ENCODE measurements at regions not wholly inside any gene's neighbourhood (a gene's known extent, or its start where the extent isn't known, plus 50 kb on each side); places are given as distances from the start of the nearest gene placed in this dataset.

GRCh38 chr2:125243074-125243473 is 1218.0 kb downstream of the CNTNAP5 start:
- TF ChIP-seq POLR2A (IDR thresholded peaks at IDR 0.05) (no peak), CTCF (IDR thresholded peaks at IDR 0.05 in 8 of 11, conservative IDR thresholded peaks at IDR 0.05 in 3 of 11) (no peak), POLR2AphosphoS5 (IDR thresholded peaks at IDR 0.05) (no peak)

All from spleen (tissue), 7 donors.